Neural cell (in vitro differentiated cells): ENCODE measurements at regions not wholly inside any gene's neighbourhood (a gene's known extent, or its start where the extent isn't known, plus 50 kb on each side); places are given as distances from the start of the nearest gene placed in this dataset.

Experiments used
- H2AFZ ChIP-seq: fragments of 200-600, 300-800 bp; sonication (generic), shearing (Covaris generic); 2 replicates; pipeline ENCODE4 v1.6.0; 2014; ENCODE audit warnings: low read depth, mild to moderate bottlenecking, antibody characterized with exemption, low read length, moderate library complexity
- H3F3A ChIP-seq: fragments of 200-600 bp; shearing (Covaris generic); 2 replicates; pipeline ENCODE4 v1.6.1; 2016; ENCODE audit warnings: mild to moderate bottlenecking, moderate library complexity, mixed read lengths, antibody characterized with exemption, low read length; ENCODE audit not compliant: insufficient read depth, poor library complexity, severe bottlenecking
- H3K27ac ChIP-seq: fragments of 200-600, 300-800 bp; sonication (generic), shearing (Covaris generic); 2 replicates; pipeline ENCODE4 v1.5.1; 2014; ENCODE audit warnings: mild to moderate bottlenecking, low read length, moderate library complexity
- H3K27me3 ChIP-seq: fragments of 300-800, 200-600 bp; sonication (generic), shearing (Covaris generic); 2 replicates; pipeline ENCODE4 v1.6.0; 2014; ENCODE audit warnings: mild to moderate bottlenecking, low read depth, low read length, moderate library complexity; ENCODE audit not compliant: insufficient read depth
- H3K36me3 ChIP-seq: fragments of 300-800, 200-600 bp; sonication (generic), shearing (Covaris generic); 2 replicates; pipeline ENCODE4 v1.5.1; 2014; ENCODE audit warnings: mild to moderate bottlenecking, antibody characterized with exemption, low read length, moderate library complexity; ENCODE audit not compliant: insufficient read depth
- H3K4me2 ChIP-seq: fragments of 300-800, 200-600 bp; sonication (generic), shearing (Covaris generic); 2 replicates; pipeline ENCODE4 v1.6.0; 2014; ENCODE audit warnings: mild to moderate bottlenecking, low read length
- H3K4me3 ChIP-seq: fragments of 300-800, 200-600 bp; sonication (generic), shearing (Covaris generic); 2 replicates; pipeline ENCODE4 v1.5.1; 2014; ENCODE audit warnings: mild to moderate bottlenecking, low read length, moderate library complexity
- H3K79me2 ChIP-seq: fragments of 200-600 bp; shearing (Covaris generic); replicated peaks from 2 replicates; pipeline ENCODE4 v1.6.0; 2014; ENCODE audit warnings: mild to moderate bottlenecking, low read length, moderate library complexity; ENCODE audit not compliant: insufficient read depth
- H3K9ac ChIP-seq: fragments of 300-800, 200-600 bp; sonication (generic), shearing (Covaris generic); 2 replicates; pipeline ENCODE4 v1.6.1; 2016; ENCODE audit warnings: mild to moderate bottlenecking, low read length, mixed read lengths
- H3K9me2 ChIP-seq: fragments of 200-600 bp; shearing (Covaris generic); 2 replicates; pipeline ENCODE4 v1.6.1; 2016; ENCODE audit warnings: mild to moderate bottlenecking, low read length, mixed read lengths; ENCODE audit not compliant: insufficient read depth
- H3K9me3 ChIP-seq: fragments of 200-600, 300-800 bp; sonication (generic), shearing (Covaris generic); 2 replicates; pipeline ENCODE4 v1.6.1; 2016; ENCODE audit warnings: mild to moderate bottlenecking, mixed run types, low read length, moderate library complexity, mixed read lengths
- H4K20me1 ChIP-seq: fragments of 200-600 bp; shearing (Covaris generic); 2 replicates; pipeline ENCODE4 v1.6.1; 2016; ENCODE audit warnings: mild to moderate bottlenecking, mixed run types; ENCODE audit not compliant: insufficient read depth
- CTCF ChIP-seq: fragments of 450-650 bp; IDR thresholded peaks from 2 replicates; pipeline ENCODE4 v1.5.1; 2014; ENCODE audit warnings: antibody characterized with exemption, mild to moderate bottlenecking, moderate library complexity; ENCODE audit not compliant: poor library complexity, severe bottlenecking
- EP300 ChIP-seq: fragments of 450-650 bp; conservative IDR thresholded peaks from 2 replicates; pipeline ENCODE4 v1.6.1; 2014; ENCODE audit warnings: antibody characterized with exemption, mild to moderate bottlenecking, moderate library complexity; ENCODE audit not compliant: poor library complexity, severe bottlenecking
- EZH2 ChIP-seq: fragments of 200-600, 300-800 bp; shearing (Covaris generic), sonication (generic); IDR thresholded peaks from 2 replicates; pipeline ENCODE4 v1.6.1; 2014; ENCODE audit warnings: antibody characterized with exemption, low read length, borderline replicate concordance, mild to moderate bottlenecking; ENCODE audit not compliant: insufficient read depth, poor library complexity, severe bottlenecking
- MXI1 ChIP-seq: fragments of 450-650 bp; conservative IDR thresholded peaks from 2 replicates; pipeline ENCODE4 v1.6.1; 2014; ENCODE audit warnings: antibody characterized with exemption, mild to moderate bottlenecking; ENCODE audit not compliant: poor library complexity, severe bottlenecking
- POLR2AphosphoS5 ChIP-seq: IDR thresholded peaks from 2 replicates; pipeline ENCODE4 v1.6.1; 2012
- RAD21 ChIP-seq: fragments of 450-650 bp; conservative IDR thresholded peaks from 2 replicates; pipeline ENCODE4 v1.6.1; 2014; ENCODE audit warnings: antibody characterized with exemption, mild to moderate bottlenecking, moderate library complexity
- REST ChIP-seq: IDR thresholded peaks from 2 replicates; pipeline ENCODE4 v1.6.1; 2012; ENCODE audit warnings: borderline replicate concordance
- SMC3 ChIP-seq: fragments of 450-650 bp; conservative IDR thresholded peaks from 2 replicates; pipeline ENCODE4 v1.6.1; 2014; ENCODE audit warnings: antibody characterized with exemption, mild to moderate bottlenecking, moderate library complexity; ENCODE audit not compliant: poor library complexity
- TAF1 ChIP-seq: IDR thresholded peaks from 2 replicates; pipeline ENCODE4 v1.6.1; 2012; ENCODE audit warnings: low read depth

DNA sequence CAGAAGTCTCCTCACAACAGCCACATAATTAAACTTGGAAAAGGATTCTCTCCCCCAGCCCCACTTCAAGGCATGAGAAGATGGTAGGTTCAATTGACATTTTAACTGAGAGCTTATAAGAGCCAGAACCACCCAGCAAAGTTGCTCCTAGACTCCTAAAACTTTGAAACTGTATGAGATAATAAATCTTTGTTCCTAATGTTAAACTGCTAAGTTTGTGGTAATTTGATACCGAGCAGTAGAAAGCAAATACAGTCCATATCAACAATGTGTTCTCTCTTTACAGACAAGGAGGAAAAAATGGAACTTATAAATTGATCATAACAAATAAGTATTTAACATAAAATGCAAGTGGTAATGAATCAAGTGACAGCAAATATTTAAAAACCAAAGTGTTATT is 831.8 kb downstream of the MAFB start:
- H3K36me3 ChIP-seq, result no peaks in the 10 kb centered on the region
- no peak overlapping the region for H3K9ac ChIP-seq
- H3K79me2 ChIP-seq, result no peaks in the 10 kb centered on the region
- no peaks in the 10 kb centered on the region for H3K9me3 ChIP-seq
- no peak overlapping the region for H3K27ac ChIP-seq
- H3K27me3 ChIP-seq, result no peaks in the 10 kb centered on the region
- TF ChIP-seq EP300 (no peak), RAD21 (no peak), EZH2 (no peak), TAF1 (no peak), REST (no peak), POLR2AphosphoS5 (no peak), MXI1 (no peak), SMC3 (no peak), CTCF (no peak)
- H3K4me3 ChIP-seq, result no peak overlapping the region
- H3F3A ChIP-seq, result no peaks in the 10 kb centered on the region
- H4K20me1 ChIP-seq, result no peaks in the 10 kb centered on the region
- H2AFZ ChIP-seq, result no peak overlapping the region
- no peak overlapping the region for H3K4me2 ChIP-seq
- H3K9me2 ChIP-seq, result no peaks in the 10 kb centered on the region

GRCh38 chr20:39855799-39856198 is 833.2 kb downstream of the MAFB start:
- no peak overlapping the region for H3K4me2 ChIP-seq
- TF ChIP-seq EZH2 (no peak), RAD21 (no peak), TAF1 (no peak), REST (no peak)

More at GRCh38 chr20:39855799-39856198, 833.2 kb downstream of the MAFB start:
- no peaks in the 10 kb centered on the region for H3K9me3 ChIP-seq
- H3K9me2 ChIP-seq, result no peaks in the 10 kb centered on the region
- H3K27me3 ChIP-seq, result no peaks in the 10 kb centered on the region
- no peak overlapping the region for H2AFZ ChIP-seq
- no peaks in the 10 kb centered on the region for H3F3A ChIP-seq
- H4K20me1 ChIP-seq, result no peaks in the 10 kb centered on the region
- no peaks in the 10 kb centered on the region for H3K36me3 ChIP-seq
- no peak overlapping the region for H3K9ac ChIP-seq
- no peak overlapping the region for H3K27ac ChIP-seq
- no peak overlapping the region for H3K4me3 ChIP-seq
- no peaks in the 10 kb centered on the region for H3K79me2 ChIP-seq
